LNCAP (cell line): ENCODE measurements at regions not wholly inside any gene's neighbourhood (a gene's known extent, or its start where the extent isn't known, plus 50 kb on each side); places are given as distances from the start of the nearest gene placed in this dataset.

Source experiments
- CTCF ChIP-seq: fragments of 450-650 bp; IDR thresholded peaks from 2 replicates; pipeline ENCODE4 v1.5.1; 2017; ENCODE audit warnings: mild to moderate bottlenecking

- no peak for TF ChIP-seq CTCF
These were observed 108.1 kb upstream of the INSIG1 start for GRCh38 chr7:155189590-155189989.

- TF ChIP-seq CTCF: peak; percentile 98
These were observed 107.0 kb upstream of the INSIG1 start for GRCh38 chr7:155190688-155191087.

GRCh38 chr7:155191137-155191536 lies 106.5 kb upstream of the INSIG1 start:
- TF ChIP-seq CTCF: no peak

GRCh38 chr7:155191901-155192478 lies 105.7 kb upstream of the INSIG1 start:
- no peak for TF ChIP-seq CTCF

GRCh38 chr7:155192961-155193640 lies 104.6 kb upstream of the INSIG1 start:
- TF ChIP-seq CTCF: no peak

- no peak for TF ChIP-seq CTCF
These were observed 104.0 kb upstream of the INSIG1 start for GRCh38 chr7:155193716-155194115.

- no peak for TF ChIP-seq CTCF
These were observed 103.1 kb upstream of the INSIG1 start for GRCh38 chr7:155194382-155195140.
